HFFc6 (cell line): ENCODE measurements at regions not wholly inside any gene's neighbourhood (a gene's known extent, or its start where the extent isn't known, plus 50 kb on each side); places are given as distances from the start of the nearest gene placed in this dataset.

ENCODE experiments used
- DNase-seq: peaks from one replicate; pipeline ENCODE4 v3.0.0-alpha.2; 2018
- H3K27ac Mint-ChIP-seq: 2 replicates; pipeline ENCODE4 v1.8.0; 2020; ENCODE audit warnings: mild to moderate bottlenecking, mixed read lengths
- H3K27me3 Mint-ChIP-seq: 2 replicates; pipeline ENCODE4 v1.8.0; 2021; ENCODE audit warnings: mild to moderate bottlenecking, moderate library complexity, mixed read lengths; ENCODE audit not compliant: insufficient read depth
- H3K36me3 Mint-ChIP-seq: 2 replicates; pipeline ENCODE4 v1.8.0; 2021; ENCODE audit warnings: low read depth, mixed read lengths
- H3K4me1 Mint-ChIP-seq: 2 replicates; pipeline ENCODE4 v1.8.0; 2020; ENCODE audit warnings: low read depth, mixed read lengths
- H3K4me3 Mint-ChIP-seq: 2 replicates; pipeline ENCODE4 v1.8.0; 2020; ENCODE audit warnings: mild to moderate bottlenecking, moderate library complexity, mixed read lengths
- H3K9me3 Mint-ChIP-seq: 2 replicates; pipeline ENCODE4 v1.8.0; 2020; ENCODE audit warnings: mild to moderate bottlenecking, mixed read lengths
- TF ChIP-seq, protein P1 (sequence below): fragments of 200-600 bp; sonication (generic); IDR thresholded peaks from 2 replicates; pipeline ENCODE4 v1.5.0; 2021; ENCODE audit warnings: antibody characterized with exemption, mild to moderate bottlenecking

DNA sequence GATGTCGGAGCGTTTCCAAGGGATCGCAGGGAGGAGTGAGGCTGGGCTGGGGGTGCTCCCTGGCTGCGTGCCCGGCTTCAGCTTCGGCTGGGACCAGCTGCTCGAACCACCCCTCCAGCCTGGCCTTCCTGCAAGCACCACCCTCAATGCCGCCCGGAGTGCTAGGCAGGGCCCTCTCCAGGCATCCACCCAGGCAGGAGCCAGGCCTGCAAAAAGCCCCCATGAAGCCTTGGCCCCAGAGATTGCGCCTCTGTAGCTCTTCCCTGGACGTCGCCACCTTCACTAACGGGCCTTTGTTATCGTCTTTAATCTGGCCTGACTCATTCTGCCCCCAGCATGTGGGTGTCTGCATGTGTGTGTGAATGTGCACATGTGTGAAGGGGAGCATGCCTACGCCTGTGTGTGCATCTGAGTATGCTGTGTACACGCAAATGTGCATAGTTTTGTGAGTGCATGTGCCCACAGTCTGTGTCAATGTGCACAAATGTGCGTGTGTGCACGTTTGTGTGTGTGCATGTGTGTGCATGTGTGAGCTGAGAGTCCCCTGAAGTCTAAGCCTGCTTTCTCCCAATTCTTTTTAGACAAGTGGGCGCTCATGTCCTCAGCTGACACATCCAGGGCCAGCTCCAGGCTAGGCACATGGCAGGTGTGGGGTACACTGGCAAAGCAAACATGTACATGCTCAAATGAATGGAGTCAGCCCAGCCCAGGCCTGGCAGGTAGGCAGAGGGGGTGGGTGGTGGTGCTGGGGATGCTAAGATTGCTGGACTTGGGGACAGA, 195.4 kb upstream of the C14orf180 start:
- DNase-seq: no peak
- Mint-ChIP-seq H3K9me3 (peaks cover 50% of the 10 kb centered on the region), H3K27ac (no peak overlapping the region), H3K4me3 (no peak overlapping the region), H3K27me3 (peaks cover 3% of the 10 kb centered on the region), H3K36me3 (no peaks in the 10 kb centered on the region), H3K4me1 (no peaks in the 10 kb centered on the region)
- TF ChIP-seq, protein P1, sequence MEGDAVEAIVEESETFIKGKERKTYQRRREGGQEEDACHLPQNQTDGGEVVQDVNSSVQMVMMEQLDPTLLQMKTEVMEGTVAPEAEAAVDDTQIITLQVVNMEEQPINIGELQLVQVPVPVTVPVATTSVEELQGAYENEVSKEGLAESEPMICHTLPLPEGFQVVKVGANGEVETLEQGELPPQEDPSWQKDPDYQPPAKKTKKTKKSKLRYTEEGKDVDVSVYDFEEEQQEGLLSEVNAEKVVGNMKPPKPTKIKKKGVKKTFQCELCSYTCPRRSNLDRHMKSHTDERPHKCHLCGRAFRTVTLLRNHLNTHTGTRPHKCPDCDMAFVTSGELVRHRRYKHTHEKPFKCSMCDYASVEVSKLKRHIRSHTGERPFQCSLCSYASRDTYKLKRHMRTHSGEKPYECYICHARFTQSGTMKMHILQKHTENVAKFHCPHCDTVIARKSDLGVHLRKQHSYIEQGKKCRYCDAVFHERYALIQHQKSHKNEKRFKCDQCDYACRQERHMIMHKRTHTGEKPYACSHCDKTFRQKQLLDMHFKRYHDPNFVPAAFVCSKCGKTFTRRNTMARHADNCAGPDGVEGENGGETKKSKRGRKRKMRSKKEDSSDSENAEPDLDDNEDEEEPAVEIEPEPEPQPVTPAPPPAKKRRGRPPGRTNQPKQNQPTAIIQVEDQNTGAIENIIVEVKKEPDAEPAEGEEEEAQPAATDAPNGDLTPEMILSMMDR: no peak

DNA sequence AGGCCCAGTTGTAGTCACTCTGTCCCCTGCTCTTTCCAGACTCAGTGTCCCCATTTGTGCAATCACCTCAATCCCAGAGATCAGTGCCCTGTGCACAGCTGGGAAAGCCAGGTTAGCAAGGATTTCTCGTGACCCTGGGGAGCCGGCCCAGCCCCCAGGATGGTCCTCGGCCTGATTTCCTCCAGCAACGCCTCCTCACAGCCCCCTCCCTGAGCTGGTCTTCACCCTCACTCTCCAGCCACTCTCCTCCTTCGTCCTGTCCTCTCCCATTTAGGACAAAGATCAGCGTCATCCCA, 194.8 kb upstream of the C14orf180 start:
- TF ChIP-seq, protein P1: no peak
- no peak for DNase-seq
- Mint-ChIP-seq H3K4me1 (no peaks in the 10 kb centered on the region), H3K4me3 (no peak overlapping the region), H3K27ac (no peak overlapping the region), H3K9me3 (peaks cover 45% of the 10 kb centered on the region), H3K27me3 (peaks cover 3% of the 10 kb centered on the region), H3K36me3 (peaks cover under 1% of the 10 kb centered on the region; the same call in 1 of the 2 replicates)

DNA sequence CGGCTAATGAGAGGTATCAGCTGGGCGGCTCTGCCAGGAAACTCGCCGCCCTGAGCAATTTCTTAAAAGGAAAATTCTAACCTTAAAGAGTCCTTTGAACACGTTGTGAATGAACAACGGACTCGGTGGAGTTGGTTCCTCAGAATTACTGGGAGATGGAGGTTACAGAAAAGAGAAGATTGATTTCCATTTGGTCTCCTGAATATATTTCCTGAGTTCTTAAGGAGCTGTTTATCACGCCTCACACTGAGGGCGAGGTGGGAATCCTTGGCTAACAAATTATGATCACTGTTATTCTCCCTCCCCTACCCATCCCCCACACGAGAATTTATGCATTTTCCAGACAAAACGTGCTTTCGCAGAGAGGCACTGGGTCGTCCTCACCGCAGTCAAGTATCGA, 194.5 kb upstream of the C14orf180 start:
- H3K27ac Mint-ChIP-seq: no peak overlapping the region
- H3K4me1 Mint-ChIP-seq: no peaks in the 10 kb centered on the region
- H3K27me3 Mint-ChIP-seq: peaks cover 3% of the 10 kb centered on the region
- TF ChIP-seq, protein P1: no peak
- DNase-seq: no peak
- H3K9me3 Mint-ChIP-seq: peaks cover 47% of the 10 kb centered on the region
- peaks cover 4% of the 10 kb centered on the region for H3K36me3 Mint-ChIP-seq
- H3K4me3 Mint-ChIP-seq: no peak overlapping the region

DNA sequence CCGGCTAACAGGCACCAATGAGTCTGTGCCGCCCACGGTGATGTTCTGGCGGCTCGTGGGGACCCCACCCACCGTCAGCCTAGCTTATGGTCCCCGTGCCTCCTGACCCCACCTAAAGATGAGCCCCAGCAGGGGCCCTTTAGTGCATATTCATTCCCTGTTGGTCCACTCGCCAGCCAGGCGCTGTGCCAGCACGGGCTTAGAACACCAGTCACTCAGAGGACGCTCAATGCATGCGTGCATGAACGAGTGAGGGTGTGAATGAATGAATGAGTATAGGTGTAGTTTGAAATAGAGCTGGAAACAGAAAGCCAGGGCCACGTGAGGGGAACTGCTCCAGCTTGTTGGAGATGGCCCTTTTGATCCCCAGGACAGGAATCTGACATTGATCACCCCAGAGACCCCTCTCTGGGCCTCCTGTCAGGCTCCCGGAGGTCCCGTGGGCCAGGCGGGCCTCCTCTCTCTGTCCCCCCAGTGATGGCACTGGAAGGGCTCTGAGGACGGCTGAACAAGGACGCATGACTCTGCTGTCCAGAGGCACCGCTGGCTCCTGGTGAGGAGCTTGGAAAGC, 193.9 kb upstream of the C14orf180 start:
- Mint-ChIP-seq H3K4me1 (no peaks in the 10 kb centered on the region), H3K27me3 (peaks cover 3% of the 10 kb centered on the region), H3K27ac (no peak overlapping the region), H3K9me3 (peaks cover 47% of the 10 kb centered on the region), H3K4me3 (no peak overlapping the region), H3K36me3 (peaks cover 9% of the 10 kb centered on the region)
- TF ChIP-seq, protein P1: no peak
- no peak for DNase-seq

DNA sequence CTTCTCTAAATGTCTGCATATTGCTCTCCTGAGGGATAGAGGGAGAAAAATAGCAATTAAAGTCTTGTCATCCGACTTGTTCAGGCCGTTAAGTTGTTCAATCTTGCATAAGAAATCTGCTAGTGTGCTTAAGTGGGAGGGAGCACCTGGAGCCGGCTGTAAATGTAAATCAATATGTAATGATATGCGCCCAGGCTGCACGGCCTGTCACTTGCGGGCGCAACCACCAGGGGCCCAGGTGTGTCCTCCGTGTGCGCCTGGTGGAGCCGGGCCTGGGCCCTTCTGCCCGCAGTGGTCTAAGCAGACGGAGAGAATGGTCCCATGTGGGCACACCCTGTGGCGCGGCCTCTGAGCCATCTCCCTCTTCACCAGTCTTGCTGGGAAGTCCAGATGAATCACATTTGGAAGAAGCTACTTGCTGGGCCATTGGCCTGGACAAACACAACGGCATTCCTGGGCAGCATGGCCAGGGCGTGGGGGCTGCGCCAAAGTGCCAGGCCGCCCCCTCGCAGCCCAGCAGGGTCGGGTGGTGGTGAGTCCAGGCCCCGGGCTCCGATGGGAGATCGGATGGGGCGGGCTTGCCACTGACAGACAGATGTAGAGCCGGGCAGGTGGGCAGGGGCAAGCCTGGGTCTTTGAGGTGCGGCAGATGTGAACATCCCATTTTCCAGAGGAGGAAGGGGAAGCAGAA, 193.3 kb upstream of the C14orf180 start:
- no peak for DNase-seq
- Mint-ChIP-seq H3K36me3 (peaks cover 9% of the 10 kb centered on the region), H3K9me3 (peaks cover 43% of the 10 kb centered on the region), H3K27me3 (peaks cover 3% of the 10 kb centered on the region), H3K27ac (no peak overlapping the region), H3K4me3 (no peak overlapping the region), H3K4me1 (no peaks in the 10 kb centered on the region)
- TF ChIP-seq, protein P1: no peak
